ENCODE measurements at regions not wholly inside any gene's neighbourhood (a gene's known extent, or its start where the extent isn't known, plus 50 kb on each side); places are given as distances from the start of the nearest gene placed in this dataset.

GRCh38 chr10:27451054-27451453, 53.0 kb upstream of the RAB18 start:
- no peak for DNase-seq

DNA sequence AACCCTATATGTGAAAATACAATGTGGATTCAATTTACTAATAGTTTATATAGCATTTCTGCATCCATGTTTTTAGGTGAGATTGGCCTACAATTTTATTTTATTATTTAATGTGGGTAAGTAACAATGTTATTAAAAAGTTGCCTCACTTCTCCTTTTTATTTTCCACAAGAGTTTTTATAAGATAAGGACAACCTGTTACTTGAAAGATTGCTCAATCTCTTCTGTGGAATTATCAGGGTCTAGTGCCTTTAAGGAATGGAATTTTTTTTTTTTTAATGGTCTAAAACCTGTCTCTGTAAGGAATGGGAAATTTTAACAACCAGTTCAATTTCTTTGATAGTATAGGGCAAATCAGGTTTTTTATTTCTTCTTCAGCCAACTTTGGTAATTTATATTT, 53.9 kb upstream of the RAB18 start:
- no peak for DNase-seq

- DNase-seq, result no peak
These were observed 54.5 kb upstream of the RAB18 start for GRCh38 chr10:27449571-27449970.

DNA sequence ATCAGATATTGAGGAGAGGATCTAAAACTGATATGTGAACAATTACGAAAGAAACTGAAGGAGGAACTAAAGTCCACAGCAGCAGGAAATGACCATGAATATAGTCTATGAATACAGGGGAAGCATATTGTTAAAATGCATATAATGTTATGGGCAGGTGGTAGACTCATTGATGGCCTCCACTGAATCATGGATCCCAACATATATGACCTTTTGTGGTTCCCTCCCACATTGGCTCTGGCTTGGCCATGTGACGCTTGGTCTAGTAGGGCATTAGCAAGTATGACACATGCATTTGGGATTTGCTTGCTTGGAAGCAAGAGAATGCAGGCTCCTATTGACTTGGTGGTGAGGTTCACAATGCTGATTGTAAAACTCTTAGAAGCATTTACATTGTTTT, 55.2 kb upstream of the RAB18 start:
- no peak for DNase-seq

GRCh38 chr10:27447540-27447939, 56.6 kb upstream of the RAB18 start:
- no peak for DNase-seq

GRCh38 chr10:27446091-27446918, 57.8 kb upstream of the RAB18 start:
- no peak for DNase-seq

- no peak for DNase-seq
These were observed 59.0 kb upstream of the RAB18 start for GRCh38 chr10:27445070-27445469.

GRCh38 chr10:27440478-27440877, 63.6 kb upstream of the RAB18 start:
- no peak for DNase-seq

GRCh38 chr10:27440021-27440420, 64.1 kb upstream of the RAB18 start:
- no peak for DNase-seq

DNA sequence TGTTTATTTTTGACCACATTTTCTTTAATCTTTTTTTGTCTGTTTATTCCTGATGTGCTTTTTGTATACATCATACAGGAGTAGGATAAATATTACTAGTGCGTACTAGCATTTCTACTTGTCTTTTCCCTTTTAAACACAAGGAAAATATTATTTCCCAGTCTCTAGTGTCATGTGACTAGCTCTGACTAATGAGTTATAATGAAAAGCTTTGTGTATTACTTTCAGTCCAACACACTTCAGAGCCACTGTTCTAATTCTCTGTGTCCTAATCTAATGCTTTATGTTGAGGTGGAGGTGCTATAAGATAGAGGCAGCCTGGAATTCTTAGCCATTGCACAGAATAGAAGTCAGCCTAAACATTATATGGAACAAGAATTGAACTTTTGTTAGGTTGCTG, 65.0 kb upstream of the RAB18 start:
- no peak for DNase-seq

DNA sequence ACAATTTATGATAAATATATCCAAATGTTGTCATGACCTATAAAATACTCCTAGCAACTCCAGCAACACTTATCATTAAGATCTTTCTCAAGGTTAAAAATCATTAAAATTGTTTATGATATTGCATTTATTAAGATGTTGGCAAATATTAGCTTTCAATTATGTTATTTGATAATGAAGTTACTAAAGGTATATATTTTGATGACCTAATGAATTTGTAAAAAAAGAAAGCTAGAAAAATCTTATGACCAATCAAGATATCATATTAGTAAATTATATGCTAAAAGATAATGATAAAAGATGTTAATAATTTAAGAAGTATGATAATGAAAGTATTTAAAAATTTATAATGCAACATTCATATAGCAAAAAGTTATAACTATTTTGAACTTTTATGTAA, 66.3 kb upstream of the RAB18 start:
- DNase-seq, result no peak

- no peak for DNase-seq
These were observed 67.4 kb upstream of the RAB18 start for GRCh38 chr10:27436710-27437109.

DNA sequence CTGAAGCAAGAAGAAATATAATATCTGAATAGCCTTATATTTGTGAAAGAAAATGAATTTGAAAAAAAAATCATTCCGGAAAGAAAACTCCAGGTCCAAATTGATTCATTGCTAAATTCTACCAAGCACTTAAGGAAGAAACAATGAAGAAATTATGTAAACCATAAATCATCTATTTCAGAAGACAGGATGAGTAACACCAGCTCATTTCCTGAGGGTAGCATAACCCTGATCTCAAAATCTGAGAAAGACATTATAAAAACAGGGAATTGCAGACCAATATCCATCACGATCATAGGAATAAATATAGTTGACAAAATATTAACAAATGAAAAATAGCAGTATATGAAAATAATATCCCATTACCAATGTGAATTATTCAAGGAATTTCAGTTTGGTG, 70.1 kb upstream of the RAB18 start:
- DNase-seq, result no peak

DNA sequence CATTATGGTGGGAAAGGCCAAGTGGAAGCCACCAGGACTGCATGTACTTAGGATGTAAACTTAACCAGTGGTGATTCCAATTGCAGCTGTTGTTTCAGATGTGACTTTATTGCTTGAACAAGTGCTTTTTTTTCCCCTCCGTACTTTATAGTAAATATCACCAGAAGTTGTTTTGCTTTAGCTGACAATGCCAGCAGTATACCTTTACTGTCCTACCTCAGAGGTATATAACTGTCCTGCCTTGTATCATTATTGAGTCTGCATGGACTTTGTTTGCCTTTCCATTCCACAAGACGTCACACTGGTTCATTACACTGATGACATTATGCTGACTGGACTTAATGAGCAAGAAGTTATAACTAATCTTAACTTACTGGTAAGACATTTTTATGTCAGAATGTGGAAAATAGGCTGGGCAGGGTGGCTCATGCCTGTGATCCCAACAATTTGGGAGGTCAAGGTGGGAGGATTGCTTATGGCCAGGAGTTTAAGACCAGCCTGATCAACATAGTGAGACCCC, 77.1 kb upstream of the RAB18 start:
- no peak for DNase-seq

DNA sequence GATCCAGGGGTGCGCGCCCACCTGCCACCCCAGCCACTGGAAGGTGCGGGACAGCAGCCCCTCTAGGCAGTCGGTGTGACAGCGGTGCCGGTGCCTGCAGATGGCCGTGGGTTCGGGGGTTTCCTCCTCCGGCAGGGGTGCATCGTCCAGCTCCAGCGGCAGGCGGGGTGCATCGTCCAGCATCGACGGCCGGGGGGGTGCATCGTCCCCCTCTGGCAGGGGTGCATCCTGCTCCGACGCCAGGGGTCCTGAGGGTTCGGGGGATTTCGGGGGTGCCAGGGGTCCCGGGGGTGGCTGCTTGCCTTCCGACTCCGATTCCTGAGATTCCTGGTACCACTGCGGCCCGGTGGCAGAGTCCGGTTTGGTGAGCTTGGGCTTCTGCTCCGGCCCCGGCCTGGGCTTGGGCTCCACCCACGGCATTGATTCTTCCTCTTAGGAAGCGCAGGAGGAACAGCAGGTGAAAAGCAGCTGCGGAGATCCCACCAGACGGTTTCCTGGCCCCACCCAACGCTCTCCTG, 90.2 kb upstream of the RAB18 start:
- DNase-seq, result no peak

DNA sequence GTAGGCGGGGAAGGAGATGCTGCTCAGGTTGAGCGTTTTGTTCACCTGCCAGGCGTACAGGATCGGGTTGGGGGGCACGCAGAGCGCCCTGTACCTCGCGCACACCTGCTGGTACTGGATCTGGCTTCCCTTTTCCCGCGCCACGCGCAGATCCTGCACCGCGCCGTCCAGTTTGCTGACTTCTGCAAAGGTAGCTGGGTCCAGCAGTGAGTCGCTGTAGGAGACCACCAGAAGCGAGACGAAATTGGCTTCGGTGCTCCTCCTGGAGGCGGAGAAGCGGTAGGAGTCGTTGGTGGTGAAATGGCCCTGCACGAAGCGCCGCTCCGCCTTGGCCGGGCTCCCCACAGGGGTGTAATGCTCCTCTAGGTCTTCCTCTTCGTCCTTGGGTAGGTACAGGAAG, 90.7 kb upstream of the RAB18 start:
- no peak for DNase-seq

DNA sequence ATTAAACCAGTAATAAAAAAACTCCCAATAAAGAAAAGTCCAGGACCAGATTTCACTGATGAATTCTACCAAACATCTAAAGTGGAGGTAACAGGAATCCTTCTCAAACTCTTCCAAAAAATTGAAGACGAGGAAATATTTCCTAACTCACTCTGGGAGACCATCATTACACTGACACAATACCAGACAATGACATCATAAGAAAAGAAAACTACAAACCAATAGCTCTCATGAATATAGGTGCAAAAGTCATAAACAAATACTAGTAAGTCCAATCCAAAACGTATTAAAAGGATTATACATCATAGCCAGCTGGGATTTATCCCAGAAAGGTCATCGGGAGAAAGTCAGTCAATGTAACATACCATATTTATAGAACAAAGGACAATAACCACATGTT, 94.0 kb upstream of the RAB18 start:
- DNase-seq, result no peak

GRCh38 chr10:27407271-27407670, 96.8 kb upstream of the RAB18 start:
- DNase-seq, result no peak

GRCh38 chr10:27399871-27400270, 104.2 kb upstream of the RAB18 start:
- DNase-seq, result no peak

DNA sequence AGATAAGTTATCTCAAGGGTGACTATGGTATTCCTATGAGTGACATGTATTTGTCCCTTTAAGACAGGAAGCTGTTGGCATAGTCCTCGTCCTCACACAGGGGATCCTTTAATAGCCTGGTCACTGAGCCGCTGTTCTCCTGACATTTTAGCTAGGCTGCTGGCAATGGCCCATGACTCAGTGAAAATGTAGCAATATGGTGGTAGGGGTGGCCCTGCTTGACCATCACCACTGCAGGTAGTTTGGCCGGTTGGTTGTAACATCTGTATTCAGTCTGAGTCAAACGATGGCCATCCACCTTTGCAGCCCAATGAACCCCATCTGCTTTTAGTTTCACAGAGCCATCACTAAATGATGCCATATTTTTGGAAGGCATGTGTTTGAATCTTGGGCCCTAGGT, 110.1 kb upstream of the RAB18 start:
- DNase-seq, result no peak

GRCh38 chr10:27392606-27393005, 111.5 kb upstream of the RAB18 start:
- no peak for DNase-seq

- DNase-seq, result no peak
These were observed 112.2 kb upstream of the RAB18 start for GRCh38 chr10:27391916-27392315.

DNA sequence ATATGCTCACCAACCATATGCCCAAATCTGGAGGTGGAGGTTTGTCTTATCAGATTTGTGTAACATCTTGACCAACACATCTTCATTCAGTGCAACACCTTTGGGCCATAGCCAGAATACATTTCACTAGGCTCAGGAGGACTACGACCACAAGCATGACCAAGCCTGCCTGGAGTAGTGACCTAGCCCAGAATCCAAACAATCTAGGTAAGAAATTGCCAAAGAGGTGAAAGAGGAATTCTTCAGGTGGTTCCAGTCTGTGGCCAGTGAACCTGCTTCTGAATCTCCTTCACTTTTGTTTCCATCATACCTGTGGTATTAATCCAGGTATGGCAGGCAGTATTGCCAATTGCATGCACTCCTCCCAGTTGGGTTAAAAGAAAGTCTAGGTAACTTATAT, 112.8 kb upstream of the RAB18 start:
- no peak for DNase-seq

DNA sequence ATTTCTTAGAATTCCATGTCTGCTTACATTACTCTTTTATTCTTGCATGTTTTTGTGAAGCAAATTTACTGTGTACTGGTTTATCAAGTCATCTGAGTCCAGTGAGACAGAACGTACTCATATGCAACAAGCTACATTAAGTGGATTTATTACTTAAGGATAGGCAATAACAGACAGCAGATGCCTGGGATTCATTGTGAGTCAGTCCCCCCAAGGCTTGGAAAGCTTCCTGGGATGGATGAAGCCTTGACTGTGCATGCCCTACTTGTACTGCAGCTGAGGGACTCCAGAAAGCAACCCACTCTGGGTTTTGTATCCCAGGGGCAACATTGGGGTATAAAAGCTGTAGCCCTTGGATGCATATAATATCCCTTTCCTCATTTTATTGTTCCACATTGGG, 113.4 kb upstream of the RAB18 start:
- no peak for DNase-seq

Data from activated CD4-positive, alpha-beta T cell treated with anti-CD3 and anti-CD28 coated beads, Interleukin-2, amount 50 U/mL, for 48 hours (primary cell).